ENCODE measurements at regions not wholly inside any gene's neighbourhood (a gene's known extent, or its start where the extent isn't known, plus 50 kb on each side); places are given as distances from the start of the nearest gene placed in this dataset.
A peak's percentile ranks its signal among the peaks of the same experiment; 100 is the strongest.

- no peak for TF ChIP-seq EZH2 (IDR thresholded peaks at IDR 0.05; ENCODE audit: low read depth, low read length, severe bottlenecking)
- TF ChIP-seq, protein P1, sequence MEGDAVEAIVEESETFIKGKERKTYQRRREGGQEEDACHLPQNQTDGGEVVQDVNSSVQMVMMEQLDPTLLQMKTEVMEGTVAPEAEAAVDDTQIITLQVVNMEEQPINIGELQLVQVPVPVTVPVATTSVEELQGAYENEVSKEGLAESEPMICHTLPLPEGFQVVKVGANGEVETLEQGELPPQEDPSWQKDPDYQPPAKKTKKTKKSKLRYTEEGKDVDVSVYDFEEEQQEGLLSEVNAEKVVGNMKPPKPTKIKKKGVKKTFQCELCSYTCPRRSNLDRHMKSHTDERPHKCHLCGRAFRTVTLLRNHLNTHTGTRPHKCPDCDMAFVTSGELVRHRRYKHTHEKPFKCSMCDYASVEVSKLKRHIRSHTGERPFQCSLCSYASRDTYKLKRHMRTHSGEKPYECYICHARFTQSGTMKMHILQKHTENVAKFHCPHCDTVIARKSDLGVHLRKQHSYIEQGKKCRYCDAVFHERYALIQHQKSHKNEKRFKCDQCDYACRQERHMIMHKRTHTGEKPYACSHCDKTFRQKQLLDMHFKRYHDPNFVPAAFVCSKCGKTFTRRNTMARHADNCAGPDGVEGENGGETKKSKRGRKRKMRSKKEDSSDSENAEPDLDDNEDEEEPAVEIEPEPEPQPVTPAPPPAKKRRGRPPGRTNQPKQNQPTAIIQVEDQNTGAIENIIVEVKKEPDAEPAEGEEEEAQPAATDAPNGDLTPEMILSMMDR (IDR thresholded peaks at IDR 0.05; ENCODE audit: control extremely low read depth in 1 of 3, insufficient read depth in 1 of 3, low read depth in 1 of 3, low read length in 3 of 3), result peak; percentile 21 to 53 (median 49)
- no peak for TF ChIP-seq MAFK (IDR thresholded peaks at IDR 0.05; ENCODE audit: low read depth, low read length)
- no peak for TF ChIP-seq JUND (IDR thresholded peaks at IDR 0.05; ENCODE audit: low read length)
- peak; percentile 75 to 83 for TF ChIP-seq RAD21 (IDR thresholded peaks at IDR 0.05 in 1 of 2, conservative IDR thresholded peaks at IDR 0.05 in 1 of 2; ENCODE audit: low read depth in 2 of 2, low read length in 2 of 2)
- no peak for TF ChIP-seq POLR2A (IDR thresholded peaks at IDR 0.05; ENCODE audit: control extremely low read depth in 1 of 2, low read depth in 2 of 2, low read length in 2 of 2)
- no peak for TF ChIP-seq KDM5A (IDR thresholded peaks at IDR 0.05; ENCODE audit: low read length)
- no peak for TF ChIP-seq EP300 (IDR thresholded peaks at IDR 0.05; ENCODE audit: borderline replicate concordance in 1 of 2, low read depth in 2 of 2, low read length in 2 of 2)
- TF ChIP-seq POLR2AphosphoS5 (IDR thresholded peaks at IDR 0.05; ENCODE audit: low read depth, low read length), result no peak
These were observed 776.1 kb downstream of the KCNJ2 start for GRCh38 chr17:70945386-70945785.
